ENCODE measurements at regions not wholly inside any gene's neighbourhood (a gene's known extent, or its start where the extent isn't known, plus 50 kb on each side); places are given as distances from the start of the nearest gene placed in this dataset.

- TF ChIP-seq CTCF (IDR thresholded peaks at IDR 0.05; ENCODE audit: low read depth, low read length, poor library complexity, severe bottlenecking) (no peak), EZH2phosphoT487 (IDR thresholded peaks at IDR 0.05; ENCODE audit: borderline replicate concordance, low read length) (no peak)
These were observed 289.7 kb downstream of the PYDC2 start for GRCh38 chr3:191750618-191751017.

All from DOHH2 (cell line).